ENCODE measurements at regions not wholly inside any gene's neighbourhood (a gene's known extent, or its start where the extent isn't known, plus 50 kb on each side); places are given as distances from the start of the nearest gene placed in this dataset.

DNA sequence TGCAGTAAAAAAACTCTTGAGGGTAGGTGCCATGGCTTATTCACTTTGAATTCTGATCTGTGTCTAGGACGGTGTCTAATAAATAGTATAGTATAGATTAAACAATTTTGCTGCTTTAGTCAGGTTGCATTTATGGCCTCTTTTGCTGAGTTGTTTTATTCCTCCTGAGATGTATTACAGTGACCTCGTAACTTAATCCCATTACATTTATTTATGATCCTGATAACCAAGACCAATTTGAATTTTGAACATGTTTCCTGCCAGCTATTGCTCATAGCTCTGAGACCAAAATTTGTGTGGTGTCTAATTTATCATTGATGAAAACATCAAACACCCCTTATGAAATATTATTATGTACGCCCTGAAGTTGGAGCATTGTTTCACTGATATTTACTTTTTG, 381.9 kb upstream of the SEMA3C start:
- no peaks in the 10 kb centered on the region for H3K27me3 Mint-ChIP-seq (ENCODE audit: insufficient read depth, unreplicated experiment)
- H3K9me3 Mint-ChIP-seq (ENCODE audit: unreplicated experiment) = peaks cover 5% of the 10 kb centered on the region
- peak overlapping the region; percentile 99 for H3K27ac Mint-ChIP-seq (ENCODE audit: low read depth, unreplicated experiment)
- BruUV-seq (replicated peaks) = no TSS peak
- no peaks in the 10 kb centered on the region for H3K36me3 Mint-ChIP-seq (ENCODE audit: insufficient read depth, unreplicated experiment)
- POLR2A ChIA-PET = interaction anchor here (1.7 to 3.6 kb wide), 6 partner anchors 7 to 382 kb away, joined by 3 to 46 read pairs (median 12); partner anchors contain the start of gene SEMA3C
- TF ChIP-seq CTCF (IDR thresholded peaks at IDR 0.05; ENCODE audit: unreplicated experiment) = no peak
- DNase-seq (ENCODE audit: unreplicated experiment) = no peak
- intact Hi-C loops (cut with micrococcal nuclease) = no loop called here
- H3K4me1 Mint-ChIP-seq (ENCODE audit: insufficient read depth, unreplicated experiment) = peaks cover 43% of the 10 kb centered on the region
- CTCF ChIA-PET = no interaction called here
- no peak overlapping the region for H3K4me3 Mint-ChIP-seq (ENCODE audit: unreplicated experiment)

- no peak for DNase-seq (ENCODE audit: unreplicated experiment)
- BruUV-seq (replicated peaks) = no TSS peak
- Mint-ChIP-seq H3K36me3 (ENCODE audit: insufficient read depth, unreplicated experiment) (no peaks in the 10 kb centered on the region), H3K9me3 (ENCODE audit: unreplicated experiment) (peaks cover 5% of the 10 kb centered on the region), H3K27me3 (ENCODE audit: insufficient read depth, unreplicated experiment) (no peaks in the 10 kb centered on the region), H3K4me1 (ENCODE audit: insufficient read depth, unreplicated experiment) (peaks cover 43% of the 10 kb centered on the region), H3K27ac (ENCODE audit: low read depth, unreplicated experiment) (peak overlapping the region; percentile 99), H3K4me3 (ENCODE audit: unreplicated experiment) (peak overlapping the region; percentile 38)
- POLR2A ChIA-PET = interaction anchor here (0.6 to 3.6 kb wide), 17 partner anchors 8 to 559 kb away, joined by 3 to 46 read pairs (median 5); partner anchors contain the start of gene SEMA3C
- intact Hi-C loops (cut with micrococcal nuclease) = loop anchor here (2.0 to 10.0 kb wide), 3 partner anchors 285 to 381 kb away; partner anchors contain the start of gene SEMA3C
- CTCF ChIA-PET = interaction anchor here (0.6 to 1.3 kb wide), 4 partner anchors 24 to 158 kb away, joined by 3 read pairs; no protein-coding TSS in a partner anchor
- no peak for TF ChIP-seq CTCF (IDR thresholded peaks at IDR 0.05; ENCODE audit: unreplicated experiment)
Measured at GRCh38 chr7:81299711-81300110, 380.9 kb upstream of the SEMA3C start.

GRCh38 chr7:81298951-81299666, 380.3 kb upstream of the SEMA3C start:
- POLR2A ChIA-PET = interaction anchor here (0.6 to 3.6 kb wide), 19 partner anchors 9 to 558 kb away, joined by 3 to 46 read pairs (median 4); partner anchors contain the start of gene SEMA3C
- TF ChIP-seq CTCF (IDR thresholded peaks at IDR 0.05; ENCODE audit: unreplicated experiment) = no peak
- CTCF ChIA-PET = interaction anchor here (0.6 to 1.3 kb wide), 4 partner anchors 25 to 159 kb away, joined by 3 read pairs; no protein-coding TSS in a partner anchor
- Mint-ChIP-seq H3K9me3 (ENCODE audit: unreplicated experiment) (peaks cover 5% of the 10 kb centered on the region), H3K36me3 (ENCODE audit: insufficient read depth, unreplicated experiment) (no peaks in the 10 kb centered on the region), H3K27ac (ENCODE audit: low read depth, unreplicated experiment) (peak overlapping the region; percentile 99), H3K4me1 (ENCODE audit: insufficient read depth, unreplicated experiment) (peaks cover 43% of the 10 kb centered on the region), H3K27me3 (ENCODE audit: insufficient read depth, unreplicated experiment) (no peaks in the 10 kb centered on the region), H3K4me3 (ENCODE audit: unreplicated experiment) (peak overlapping the region; percentile 38)
- no TSS peak for BruUV-seq (replicated peaks)
- peak; percentile 94 for DNase-seq (ENCODE audit: unreplicated experiment)
- intact Hi-C loops (cut with micrococcal nuclease) = loop anchor here (2.0 to 10.0 kb wide), 3 partner anchors 284 to 380 kb away; partner anchors contain the start of gene SEMA3C

- BruUV-seq (replicated peaks) = no TSS peak
Measured at GRCh38 chr7:81297317-81297716, 378.5 kb upstream of the SEMA3C start.

More at GRCh38 chr7:81297317-81297716, 378.5 kb upstream of the SEMA3C start:
- peaks cover 5% of the 10 kb centered on the region for H3K9me3 Mint-ChIP-seq (ENCODE audit: unreplicated experiment)
- H3K36me3 Mint-ChIP-seq (ENCODE audit: insufficient read depth, unreplicated experiment) = no peaks in the 10 kb centered on the region
- intact Hi-C loops (cut with micrococcal nuclease) = loop anchor here (5.0 to 10.0 kb wide), 2 partner anchors 283 to 355 kb away; no protein-coding TSS in a partner anchor
- DNase-seq (ENCODE audit: unreplicated experiment) = peak; percentile 14
- H3K27ac Mint-ChIP-seq (ENCODE audit: low read depth, unreplicated experiment) = peak overlapping the region; percentile 99
- CTCF ChIA-PET = no interaction called here
- H3K27me3 Mint-ChIP-seq (ENCODE audit: insufficient read depth, unreplicated experiment) = no peaks in the 10 kb centered on the region
- POLR2A ChIA-PET = interaction anchor here (3.3 to 3.6 kb wide), 3 partner anchors 223 to 378 kb away, joined by 11 to 46 read pairs (median 17); partner anchors contain the start of gene SEMA3C
- H3K4me1 Mint-ChIP-seq (ENCODE audit: insufficient read depth, unreplicated experiment) = peaks cover 39% of the 10 kb centered on the region
- no peak for TF ChIP-seq CTCF (IDR thresholded peaks at IDR 0.05; ENCODE audit: unreplicated experiment)
- no peak overlapping the region for H3K4me3 Mint-ChIP-seq (ENCODE audit: unreplicated experiment)
